ENCODE measurements at regions not wholly inside any gene's neighbourhood (a gene's known extent, or its start where the extent isn't known, plus 50 kb on each side); places are given as distances from the start of the nearest gene placed in this dataset.
"Not testable (repeated sequence)": the region's sequence is repeated elsewhere in the genome, so short reads cannot be mapped to it uniquely, and the experiment has no call there.

DNA sequence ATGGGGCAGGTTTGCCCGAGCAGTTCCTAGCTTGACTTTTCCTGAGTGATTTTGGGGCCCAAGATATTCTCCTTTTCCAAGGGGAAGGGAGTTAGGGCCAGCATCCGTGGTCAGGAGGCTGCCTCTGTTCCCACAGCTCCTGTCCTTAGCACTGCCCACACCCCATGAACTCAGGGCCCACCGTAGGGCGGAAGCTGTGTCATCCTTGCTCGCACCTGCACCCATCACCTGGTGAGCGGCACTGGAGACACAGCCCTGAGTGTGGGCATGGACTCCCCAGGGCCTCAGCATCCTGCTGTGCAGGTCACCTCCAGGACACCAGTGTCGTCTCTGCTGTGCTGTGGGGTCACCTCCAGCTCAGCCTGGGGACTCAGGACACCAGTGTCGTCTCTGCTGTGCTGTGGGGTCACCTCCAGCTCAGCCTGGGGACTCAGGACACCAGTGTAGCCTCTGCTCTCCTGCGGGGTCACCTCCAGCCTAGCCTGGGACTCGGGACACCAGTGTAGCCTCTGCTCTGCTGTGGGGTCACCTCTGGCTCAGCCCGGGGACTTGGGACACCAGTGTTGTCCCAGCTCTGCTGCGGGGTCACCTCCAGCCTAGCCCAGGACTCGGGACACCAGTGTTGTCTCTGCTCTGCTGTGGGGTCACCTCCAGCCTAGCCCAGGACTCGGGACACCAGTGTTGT is 322.9 kb downstream of the ADGRD1 start:
- no peak for DNase-seq

DNA sequence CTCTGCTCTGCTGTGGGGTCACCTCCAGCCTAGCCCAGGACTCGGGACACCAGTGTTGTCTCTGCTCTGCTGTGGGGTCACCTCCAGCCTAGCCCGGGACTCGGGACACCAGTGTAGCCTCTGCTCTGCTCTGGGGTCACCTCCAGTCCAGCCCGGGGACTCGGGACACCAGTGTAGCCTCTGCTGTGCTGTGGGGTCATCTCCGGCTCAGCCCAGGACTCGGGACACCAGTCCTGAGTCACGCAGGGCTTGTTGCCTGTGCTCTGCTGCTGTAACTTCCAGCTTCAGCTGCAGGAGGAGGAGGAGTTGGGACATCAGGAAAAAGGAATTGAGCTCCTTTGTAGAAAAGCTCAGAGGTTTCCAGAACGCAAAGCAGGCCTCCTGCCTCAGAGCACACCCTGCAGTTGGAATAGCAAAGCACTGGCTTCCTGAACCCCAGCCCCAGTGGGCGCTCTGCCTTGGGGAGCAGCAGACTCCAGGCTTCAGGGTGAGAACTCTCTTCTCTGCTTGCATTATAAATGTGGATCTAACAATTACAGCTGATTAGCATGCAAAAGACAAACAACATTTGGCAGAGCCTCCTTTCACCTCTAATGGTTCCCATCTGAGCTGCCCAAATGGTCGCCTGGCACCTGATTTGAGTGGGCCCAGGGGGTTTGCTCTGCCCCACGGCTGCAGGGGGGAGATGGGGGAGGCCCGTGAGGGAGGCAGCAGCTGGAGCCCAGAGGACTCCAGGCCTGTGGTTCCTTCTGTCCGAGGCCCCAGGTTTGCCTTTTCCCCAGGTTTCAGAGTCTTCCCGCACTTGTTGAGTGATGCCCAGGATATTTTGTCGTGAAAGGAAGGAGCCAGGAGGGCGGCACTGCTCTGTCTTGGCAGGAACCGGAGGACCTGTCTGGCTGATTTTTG is 323.7 kb downstream of the ADGRD1 start:
- not testable (repeated sequence) for DNase-seq

DNA sequence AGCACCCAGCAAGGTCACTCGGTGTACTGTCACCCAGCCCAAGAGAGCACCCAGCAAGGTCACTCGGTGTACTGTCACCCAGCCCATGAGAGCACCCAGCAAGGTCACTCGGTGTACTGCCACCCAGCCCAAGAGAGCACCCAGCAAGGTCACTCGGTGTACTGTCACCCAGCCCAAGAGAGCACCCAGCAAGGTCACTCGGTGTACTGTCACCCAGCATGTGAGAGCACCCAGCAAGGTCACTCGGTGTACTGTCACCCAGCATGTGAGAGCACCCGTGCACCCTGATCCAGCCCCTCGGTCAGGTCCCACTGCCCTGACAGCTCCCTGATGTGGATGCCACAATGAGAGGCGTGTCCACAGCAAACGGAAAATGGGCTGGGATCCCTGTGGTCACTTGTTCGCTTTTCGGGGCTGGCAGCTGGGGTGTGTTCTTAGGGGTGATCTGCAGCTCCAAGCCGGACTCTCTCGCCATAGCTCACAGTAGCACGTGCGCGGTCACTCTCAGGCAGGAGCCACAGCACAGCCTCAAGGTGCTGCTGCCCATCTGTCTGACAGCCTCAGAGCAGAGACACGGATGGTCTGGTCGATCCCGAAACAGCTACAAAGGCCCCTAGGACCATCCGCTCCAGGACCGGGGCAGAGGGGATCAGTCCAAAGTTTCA is 324.9 kb downstream of the ADGRD1 start:
- not testable (repeated sequence) for DNase-seq

DNA sequence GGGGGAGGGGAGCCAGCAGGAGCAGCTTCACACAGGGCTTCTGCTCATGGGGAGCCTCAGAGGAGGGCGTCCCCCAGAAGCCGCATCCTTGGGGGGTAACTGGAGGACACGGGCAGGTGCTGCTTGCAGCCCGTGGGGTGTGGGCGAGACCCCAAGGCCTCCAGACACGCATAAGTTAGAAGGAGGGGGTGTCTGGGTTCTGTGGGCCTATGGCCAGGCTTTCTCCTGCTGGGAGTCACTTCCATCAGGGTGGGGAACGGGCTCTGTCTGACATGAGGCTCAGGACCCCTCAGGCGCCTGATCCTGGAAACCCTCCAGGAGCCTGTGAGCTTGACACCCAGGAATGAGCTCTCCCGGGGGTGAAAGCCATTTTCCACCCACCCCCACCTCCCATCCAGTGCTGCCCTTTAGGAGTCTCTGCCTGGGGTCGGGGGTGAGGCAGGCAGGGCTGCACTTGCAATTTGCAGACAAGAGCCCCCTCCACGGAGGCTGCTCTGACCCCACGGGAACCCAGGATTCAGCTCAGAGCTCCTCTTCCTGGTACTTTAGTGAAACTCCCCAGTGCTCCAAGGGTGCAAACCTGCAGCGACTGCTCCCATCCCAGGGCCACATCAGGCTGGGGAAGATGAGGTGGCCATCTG is 325.7 kb downstream of the ADGRD1 start:
- DNase-seq: no peak

DNA sequence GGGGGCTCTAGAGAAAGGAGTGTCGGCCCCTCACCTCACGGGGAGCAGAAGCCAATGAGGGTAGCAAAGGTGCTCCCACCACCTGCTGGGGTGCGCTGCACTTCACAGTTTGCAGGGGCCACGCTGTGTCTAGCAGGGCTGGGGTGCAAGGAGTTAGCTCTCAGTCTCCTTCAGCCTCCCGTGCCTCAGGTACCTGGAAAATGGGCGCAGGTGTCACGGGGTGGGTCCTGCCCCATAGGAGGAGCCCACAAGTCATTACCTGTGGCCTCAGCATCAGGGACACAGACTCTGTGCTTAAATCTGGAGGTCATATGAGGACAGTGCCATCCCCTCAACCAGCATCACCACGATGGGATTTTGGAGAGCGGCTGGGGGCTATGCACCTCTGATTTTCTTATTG is 326.7 kb downstream of the ADGRD1 start:
- DNase-seq: no peak

DNA sequence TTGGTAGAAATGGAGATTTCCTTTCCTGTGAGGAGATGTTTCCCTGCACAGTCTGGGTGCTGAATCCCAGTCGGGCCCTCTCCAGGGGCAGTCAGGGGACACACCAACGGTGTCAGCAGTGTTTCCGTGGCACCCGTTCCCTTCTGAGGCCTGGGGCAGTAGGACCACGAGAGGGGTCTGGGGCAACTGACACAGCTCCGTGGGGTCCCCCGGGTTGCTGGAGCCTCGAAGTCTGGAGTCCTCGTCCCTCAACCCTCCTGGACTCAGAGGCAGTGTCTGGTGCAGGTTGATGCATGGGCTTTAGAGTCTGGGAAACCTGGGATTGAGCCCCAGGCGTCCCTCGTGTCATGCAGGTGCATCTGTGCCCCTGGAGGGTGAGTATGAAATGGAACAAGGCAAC is 327.3 kb downstream of the ADGRD1 start:
- no peak for DNase-seq

- DNase-seq: no peak
Observed at GRCh38 chr12:131282292-131283080, 328.8 kb downstream of the ADGRD1 start.

- no peak for DNase-seq
Observed at GRCh38 chr12:131283191-131283861, 329.6 kb downstream of the ADGRD1 start.

GRCh38 chr12:131283862-131284825 is 330.4 kb downstream of the ADGRD1 start:
- not testable (repeated sequence) for DNase-seq

GRCh38 chr12:131284954-131285904 is 331.5 kb downstream of the ADGRD1 start:
- not testable (repeated sequence) for DNase-seq

DNA sequence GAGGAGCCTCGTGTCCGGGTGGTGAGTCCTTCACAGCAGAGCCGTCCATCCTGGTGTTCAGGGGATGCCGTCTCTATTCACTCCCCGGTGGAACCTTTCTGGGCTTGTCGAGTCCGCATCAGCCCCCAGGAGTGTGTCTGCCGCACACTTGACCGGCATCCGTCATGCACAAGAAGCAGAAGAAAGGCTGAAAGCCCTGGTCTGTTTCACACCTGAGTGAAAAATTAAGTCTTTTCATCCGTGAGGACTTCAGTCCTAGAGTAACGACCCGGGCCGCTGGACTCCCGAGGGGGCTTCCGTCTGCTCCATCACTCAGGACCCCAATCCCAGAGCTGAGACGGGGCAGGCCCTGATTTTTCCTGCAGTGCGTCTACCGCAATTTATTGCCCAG is 332.2 kb downstream of the ADGRD1 start:
- DNase-seq: not testable (repeated sequence)

- not testable (repeated sequence) for DNase-seq
Observed at GRCh38 chr12:131286301-131286700, 332.6 kb downstream of the ADGRD1 start.

DNA sequence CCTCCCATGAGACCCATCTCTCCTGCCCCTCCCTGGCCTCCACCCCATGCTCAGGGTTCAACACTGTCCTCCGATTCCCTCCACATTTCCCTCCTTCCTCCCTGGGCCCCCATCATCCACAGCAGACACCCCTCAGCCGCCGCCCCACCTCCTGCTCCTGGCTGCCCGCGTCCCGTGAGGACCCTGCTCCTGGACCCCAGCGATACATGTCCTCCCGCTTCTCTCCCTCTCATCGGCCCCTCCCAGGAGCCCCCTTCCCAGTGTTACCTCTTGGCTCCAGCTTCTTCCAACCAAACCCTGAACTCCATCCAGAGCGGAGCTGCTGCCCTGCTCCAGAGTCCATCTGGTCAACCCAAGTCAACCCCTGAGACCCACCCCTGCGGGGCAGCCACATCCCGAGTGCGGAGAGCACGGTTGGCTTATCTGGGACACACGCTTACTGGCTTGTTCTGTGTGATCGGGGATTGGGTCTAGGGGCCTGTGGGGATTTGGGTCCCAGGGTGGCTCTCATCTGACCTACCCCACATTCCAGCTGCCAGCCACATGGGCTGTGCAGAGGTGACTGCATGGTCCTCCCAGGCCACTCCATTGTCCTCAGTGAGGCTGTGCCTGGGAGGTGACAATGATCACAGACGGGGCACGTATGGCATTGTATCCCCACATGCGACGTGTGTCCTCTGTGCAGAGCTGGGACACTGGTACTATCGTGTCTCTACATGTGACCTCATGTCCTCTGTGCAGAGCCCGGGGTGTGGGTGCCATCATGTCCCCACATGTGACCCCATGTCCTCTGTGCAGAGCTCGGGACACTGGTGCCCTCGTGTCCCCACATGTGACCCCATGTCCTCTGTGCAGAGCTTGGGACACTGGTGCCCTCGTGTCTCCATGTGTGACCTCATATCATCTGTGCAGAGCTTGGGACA is 333.6 kb downstream of the ADGRD1 start:
- DNase-seq: no peak

DNA sequence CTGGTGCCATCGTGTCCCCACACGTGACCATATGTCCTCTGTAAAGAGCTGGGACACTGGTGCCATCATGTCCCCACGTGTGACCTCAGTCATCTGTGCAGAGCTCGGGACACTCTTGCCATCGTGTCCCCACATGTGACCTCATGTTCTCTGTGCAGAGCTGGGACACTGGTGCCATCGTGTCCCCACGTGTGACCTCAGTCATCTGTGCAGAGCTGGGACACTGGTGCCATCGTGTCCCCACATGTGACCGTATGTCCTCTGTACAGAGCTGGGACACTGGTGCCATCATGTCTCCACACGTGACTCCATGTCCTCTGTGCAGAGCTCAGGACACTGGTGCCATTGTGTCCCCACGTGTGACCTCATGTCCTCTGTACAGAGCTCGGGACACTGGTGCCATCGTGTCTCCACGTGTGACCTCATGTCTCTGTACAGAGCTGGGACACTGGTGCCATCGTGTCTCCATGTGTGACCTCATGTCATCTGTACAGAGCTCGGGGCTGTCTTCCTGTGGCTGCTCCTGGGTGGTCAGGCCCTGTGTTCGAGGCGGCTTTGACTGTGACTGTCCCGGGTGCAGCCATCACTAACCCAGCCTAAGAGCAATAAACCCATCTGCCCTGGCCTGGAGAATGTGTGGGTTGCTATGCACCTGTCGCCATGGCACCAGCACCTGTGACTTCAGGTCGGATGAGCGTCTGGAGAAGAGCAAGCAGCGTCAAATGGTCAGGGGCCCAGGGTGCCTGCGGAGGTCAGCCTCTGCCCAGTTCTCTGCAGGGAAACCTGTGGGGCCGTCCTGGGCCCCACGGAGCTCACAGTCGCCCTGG is 334.4 kb downstream of the ADGRD1 start:
- DNase-seq: no peak

GRCh38 chr12:131288765-131289695 is 335.3 kb downstream of the ADGRD1 start:
- not testable (repeated sequence) for DNase-seq

- not testable (repeated sequence) for DNase-seq
Observed at GRCh38 chr12:131289807-131290206, 336.1 kb downstream of the ADGRD1 start.
